Breast epithelium (tissue), 3 donors: ENCODE measurements at regions not wholly inside any gene's neighbourhood (a gene's known extent, or its start where the extent isn't known, plus 50 kb on each side); places are given as distances from the start of the nearest gene placed in this dataset.

Source experiments
- POLR2A ChIP-seq: fragments of 450-650 bp; IDR thresholded peaks from one replicate; pipeline ENCODE4 v1.6.1; 2016; ENCODE audit warnings: antibody characterized with exemption, mild to moderate bottlenecking, moderate library complexity
- POLR2AphosphoS5 ChIP-seq, 3 donors: sonication (generic); formaldehyde crosslinking; IDR thresholded peaks; one replicate each; pipeline ENCODE4 v1.6.1; 2017; ENCODE audit warnings: antibody characterized with exemption in 3 of 3
- TF ChIP-seq, protein P1 (sequence below), 3 donors: fragments of 450-650 bp; IDR thresholded peaks; one replicate each; pipeline ENCODE4 v1.5.1; 2016 to 2017; ENCODE audit warnings: antibody characterized with exemption in 3 of 3, mild to moderate bottlenecking in 3 of 3, moderate library complexity in 3 of 3

DNA sequence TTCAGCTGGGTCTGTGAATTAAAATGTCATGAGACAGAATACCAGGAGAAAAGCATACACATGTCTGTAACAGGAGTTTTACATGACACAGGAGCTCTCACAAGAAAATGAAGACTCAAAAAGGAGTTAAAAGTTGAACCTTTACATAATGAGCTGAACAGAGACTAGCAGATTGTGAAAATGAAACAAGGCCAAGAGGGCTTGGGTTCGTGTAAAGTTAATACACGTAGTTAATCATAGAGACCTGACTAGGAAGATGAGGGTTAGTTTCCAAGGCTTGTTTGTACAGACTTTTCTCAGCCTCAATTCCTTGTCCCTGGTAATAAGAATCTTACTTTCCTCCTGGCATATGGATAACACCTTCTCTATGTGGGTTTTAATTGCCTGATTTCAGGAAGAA is 1294.0 kb downstream of the MAT2B start:
- TF ChIP-seq, protein P1, sequence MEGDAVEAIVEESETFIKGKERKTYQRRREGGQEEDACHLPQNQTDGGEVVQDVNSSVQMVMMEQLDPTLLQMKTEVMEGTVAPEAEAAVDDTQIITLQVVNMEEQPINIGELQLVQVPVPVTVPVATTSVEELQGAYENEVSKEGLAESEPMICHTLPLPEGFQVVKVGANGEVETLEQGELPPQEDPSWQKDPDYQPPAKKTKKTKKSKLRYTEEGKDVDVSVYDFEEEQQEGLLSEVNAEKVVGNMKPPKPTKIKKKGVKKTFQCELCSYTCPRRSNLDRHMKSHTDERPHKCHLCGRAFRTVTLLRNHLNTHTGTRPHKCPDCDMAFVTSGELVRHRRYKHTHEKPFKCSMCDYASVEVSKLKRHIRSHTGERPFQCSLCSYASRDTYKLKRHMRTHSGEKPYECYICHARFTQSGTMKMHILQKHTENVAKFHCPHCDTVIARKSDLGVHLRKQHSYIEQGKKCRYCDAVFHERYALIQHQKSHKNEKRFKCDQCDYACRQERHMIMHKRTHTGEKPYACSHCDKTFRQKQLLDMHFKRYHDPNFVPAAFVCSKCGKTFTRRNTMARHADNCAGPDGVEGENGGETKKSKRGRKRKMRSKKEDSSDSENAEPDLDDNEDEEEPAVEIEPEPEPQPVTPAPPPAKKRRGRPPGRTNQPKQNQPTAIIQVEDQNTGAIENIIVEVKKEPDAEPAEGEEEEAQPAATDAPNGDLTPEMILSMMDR (IDR thresholded peaks at IDR 0.05), result no peak
- TF ChIP-seq POLR2A, result no peak
- no peak for TF ChIP-seq POLR2AphosphoS5 (IDR thresholded peaks at IDR 0.05)
